ENCODE measurements at regions not wholly inside any gene's neighbourhood (a gene's known extent, or its start where the extent isn't known, plus 50 kb on each side); places are given as distances from the start of the nearest gene placed in this dataset.

GRCh38 chr12:74906224-74906623, 303.4 kb downstream of the KCNC2 start:
- POLR2A ChIA-PET: no interaction called here
- no peak for DNase-seq (ENCODE audit: low read depth)
- H3K36me3 ChIP-seq (ENCODE audit: control insufficient read depth, insufficient read depth, low read length): no peaks in the 10 kb centered on the region
- CTCF ChIA-PET: no interaction called here
- H3K4me3 ChIP-seq (ENCODE audit: low read depth, low read length): no peak overlapping the region
- 0 out of 2 replicates have a peak, but pooled peaks have one; percentile 2 for TF ChIP-seq CTCF (IDR thresholded peaks at IDR 0.05; ENCODE audit: insufficient read depth, low read depth, low read length)
- no peaks in the 10 kb centered on the region for H3K27me3 ChIP-seq (ENCODE audit: control insufficient read depth, insufficient read depth, low read length)

- ChIA-PET CTCF (no interaction called here), POLR2A (no interaction called here)
- no peak for TF ChIP-seq CTCF (IDR thresholded peaks at IDR 0.05; ENCODE audit: insufficient read depth, low read depth, low read length)
- Histone ChIP-seq H3K36me3 (ENCODE audit: control insufficient read depth, insufficient read depth, low read length) (no peaks in the 10 kb centered on the region), H3K4me3 (ENCODE audit: low read depth, low read length) (no peak overlapping the region), H3K27me3 (ENCODE audit: control insufficient read depth, insufficient read depth, low read length) (no peaks in the 10 kb centered on the region)
- DNase-seq (ENCODE audit: low read depth): no peak
Observed at GRCh38 chr12:74910831-74911230, 298.8 kb downstream of the KCNC2 start.

DNA sequence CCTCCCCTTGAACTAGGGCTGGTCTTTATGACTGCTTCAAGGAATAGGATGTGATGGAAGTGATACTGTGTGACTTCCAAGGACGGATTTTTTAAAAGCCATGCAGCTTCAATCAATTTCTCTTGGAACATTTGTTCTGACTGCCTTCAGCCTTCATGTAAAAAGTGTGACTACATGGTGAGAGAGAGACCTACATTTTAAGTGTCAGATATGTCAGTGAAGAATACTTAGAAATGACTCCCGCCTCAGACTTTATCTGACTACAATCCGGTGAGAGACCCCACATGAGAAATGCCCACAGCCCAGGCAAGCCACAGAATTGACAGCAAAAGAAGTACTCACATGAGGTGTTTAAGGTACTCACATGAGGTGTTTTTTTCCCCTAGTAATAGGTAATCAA, 295.3 kb downstream of the KCNC2 start:
- TF ChIP-seq CTCF (IDR thresholded peaks at IDR 0.05; ENCODE audit: insufficient read depth, low read depth, low read length): no peak
- Histone ChIP-seq H3K4me3 (ENCODE audit: low read depth, low read length) (no peak overlapping the region), H3K27me3 (ENCODE audit: control insufficient read depth, insufficient read depth, low read length) (no peaks in the 10 kb centered on the region), H3K36me3 (ENCODE audit: control insufficient read depth, insufficient read depth, low read length) (no peaks in the 10 kb centered on the region)
- CTCF ChIA-PET: no interaction called here
- DNase-seq (ENCODE audit: low read depth): no peak
- POLR2A ChIA-PET: no interaction called here

GRCh38 chr12:74915718-74916117, 293.9 kb downstream of the KCNC2 start:
- Histone ChIP-seq H3K36me3 (ENCODE audit: control insufficient read depth, insufficient read depth, low read length) (no peaks in the 10 kb centered on the region), H3K27me3 (ENCODE audit: control insufficient read depth, insufficient read depth, low read length) (no peaks in the 10 kb centered on the region), H3K4me3 (ENCODE audit: low read depth, low read length) (no peak overlapping the region)
- POLR2A ChIA-PET: no interaction called here
- TF ChIP-seq CTCF (IDR thresholded peaks at IDR 0.05; ENCODE audit: insufficient read depth, low read depth, low read length): no peak
- CTCF ChIA-PET: interaction anchor here (0.6 kb wide), 1 partner anchor 51 kb away, joined by 3 read pairs; no protein-coding TSS in a partner anchor
- DNase-seq (ENCODE audit: low read depth): no peak

- ChIA-PET POLR2A (no interaction called here), CTCF (no interaction called here)
- no peaks in the 10 kb centered on the region for H3K36me3 ChIP-seq (ENCODE audit: control insufficient read depth, insufficient read depth, low read length)
- no peaks in the 10 kb centered on the region for H3K27me3 ChIP-seq (ENCODE audit: control insufficient read depth, insufficient read depth, low read length)
- no peak for TF ChIP-seq CTCF (IDR thresholded peaks at IDR 0.05; ENCODE audit: insufficient read depth, low read depth, low read length)
- H3K4me3 ChIP-seq (ENCODE audit: low read depth, low read length): no peak overlapping the region
- no peak for DNase-seq (ENCODE audit: low read depth)
Observed at GRCh38 chr12:74917743-74918142, 291.9 kb downstream of the KCNC2 start.

All from BJ (cell line).